ENCODE measurements at regions not wholly inside any gene's neighbourhood (a gene's known extent, or its start where the extent isn't known, plus 50 kb on each side); places are given as distances from the start of the nearest gene placed in this dataset.

GRCh38 chr2:103873716-103874351 lies 980.1 kb upstream of the POU3F3 start:
- TF ChIP-seq ZFP30 (CRISPR knock-in tag; IDR thresholded peaks at IDR 0.05) (no peak), GLIS3 (CRISPR knock-in tag; IDR thresholded peaks at IDR 0.05) (no peak), ZNF565 (CRISPR knock-in tag; conservative IDR thresholded peaks at IDR 0.05; ENCODE audit: low read depth) (no peak), TCF4 (CRISPR knock-in tag; IDR thresholded peaks at IDR 0.05; ENCODE audit: borderline replicate concordance) (no peak), PPARA (CRISPR knock-in tag; IDR thresholded peaks at IDR 0.05; ENCODE audit: borderline replicate concordance) (no peak), TOX (CRISPR knock-in tag; IDR thresholded peaks at IDR 0.05; ENCODE audit: borderline replicate concordance) (no peak), ZFP3 (CRISPR knock-in tag; IDR thresholded peaks at IDR 0.05) (no peak), ISL1 (CRISPR knock-in tag; IDR thresholded peaks at IDR 0.05) (no peak), PATZ1 (CRISPR knock-in tag; IDR thresholded peaks at IDR 0.05; ENCODE audit: borderline replicate concordance) (no peak), POU6F1 (CRISPR knock-in tag; IDR thresholded peaks at IDR 0.05; ENCODE audit: borderline replicate concordance, low read depth) (no peak)

All from SK-N-SH treated with all-trans-retinoic acid at 6 μM for 48 hours (cell line).